Hindlimb muscle (tissue), 1 donor: ENCODE measurements at regions not wholly inside any gene's neighbourhood (a gene's known extent, or its start where the extent isn't known, plus 50 kb on each side); places are given as distances from the start of the nearest gene placed in this dataset.

Experiments
- DNase-seq: peaks from one replicate; pipeline ENCODE4 v3.0.0-alpha.2; 2013

- DNase-seq, result no peak
Measured at GRCh38 chr6:26292709-26293108, 72.3 kb upstream of the BTN3A2 start.

- DNase-seq, result no peak
Measured at GRCh38 chr6:26294302-26294701, 70.7 kb upstream of the BTN3A2 start.

GRCh38 chr6:26295691-26296555 is 69.1 kb upstream of the BTN3A2 start:
- DNase-seq, result no peak

GRCh38 chr6:26296556-26296856 is 68.5 kb upstream of the BTN3A2 start:
- no peak for DNase-seq

- no peak for DNase-seq
Measured at GRCh38 chr6:26296857-26297648, 67.9 kb upstream of the BTN3A2 start.

- DNase-seq, result no peak
Measured at GRCh38 chr6:26299286-26300042, 65.5 kb upstream of the BTN3A2 start.

- no peak for DNase-seq
Measured at GRCh38 chr6:26300043-26300331, 65.0 kb upstream of the BTN3A2 start.

- DNase-seq, result no peak
Measured at GRCh38 chr6:26300359-26300758, 64.6 kb upstream of the BTN3A2 start.

- no peak for DNase-seq
Measured at GRCh38 chr6:26300828-26301227, 64.2 kb upstream of the BTN3A2 start.

GRCh38 chr6:26301638-26302037 is 63.4 kb upstream of the BTN3A2 start:
- no peak for DNase-seq

- no peak for DNase-seq
Measured at GRCh38 chr6:26302941-26303559, 61.9 kb upstream of the BTN3A2 start.

- DNase-seq, result no peak
Measured at GRCh38 chr6:26304213-26304796, 60.7 kb upstream of the BTN3A2 start.

- no peak for DNase-seq
Measured at GRCh38 chr6:26304797-26305640, 60.0 kb upstream of the BTN3A2 start.

- DNase-seq, result no peak
Measured at GRCh38 chr6:26305641-26305969, 59.4 kb upstream of the BTN3A2 start.

GRCh38 chr6:26306232-26306631 is 58.8 kb upstream of the BTN3A2 start:
- no peak for DNase-seq

GRCh38 chr6:26307850-26308249 is 57.1 kb upstream of the BTN3A2 start:
- no peak for DNase-seq

- DNase-seq, result no peak
Measured at GRCh38 chr6:26309731-26310142, 55.3 kb upstream of the BTN3A2 start.

GRCh38 chr6:26311012-26311384 is 54.0 kb upstream of the BTN3A2 start:
- DNase-seq, result no peak

- DNase-seq, result no peak
Measured at GRCh38 chr6:26311385-26312095, 53.5 kb upstream of the BTN3A2 start.

GRCh38 chr6:26312096-26312463 is 52.9 kb upstream of the BTN3A2 start:
- DNase-seq, result no peak
